Peyer's patch (tissue), 4 donors: ENCODE measurements at regions not wholly inside any gene's neighbourhood (a gene's known extent, or its start where the extent isn't known, plus 50 kb on each side); places are given as distances from the start of the nearest gene placed in this dataset.
A peak's percentile ranks its signal among the peaks of the same experiment; 100 is the strongest.

ENCODE experiments used
- DNase-seq, 3 donors: peaks; one replicate each; pipeline ENCODE4 v3.0.0-alpha.2; 2017 to 2019
- H3K27ac ChIP-seq, 4 donors: fragments of 200-600 bp; sonication (generic); one replicate each; pipeline ENCODE4 v1.5.1; 2016 to 2019
- H3K27me3 ChIP-seq, 2 donors: fragments of 200-600 bp; sonication (generic); one replicate each; pipeline ENCODE4 v1.5.1; 2019
- H3K36me3 ChIP-seq, 3 donors: fragments of 200-600 bp; sonication (generic); one replicate each; pipeline ENCODE4 v1.5.1; 2016 to 2019
- H3K4me1 ChIP-seq, 4 donors: fragments of 200-600 bp; sonication (generic); one replicate each; pipeline ENCODE4 v1.5.1; 2016 to 2019
- H3K4me3 ChIP-seq, 4 donors: fragments of 200-600 bp; sonication (generic); 1 replicate in 3 of 4; 2 replicates in 1 of 4; pipeline ENCODE4 v1.5.1; 2016 to 2019; ENCODE audit warnings: mild to moderate bottlenecking in 1 of 4
- H3K9me3 ChIP-seq, 4 donors: fragments of 200-600 bp; sonication (generic); one replicate each; pipeline ENCODE4 v1.5.1; 2016 to 2019; ENCODE audit warnings: mild to moderate bottlenecking in 1 of 4
- POLR2A ChIP-seq, 2 donors: fragments of 450-650 bp; IDR thresholded peaks; one replicate each; pipeline ENCODE4 v1.5.1; 2017; ENCODE audit warnings: antibody characterized with exemption in 2 of 2, mild to moderate bottlenecking in 2 of 2, moderate library complexity in 2 of 2
- TF ChIP-seq, protein P1 (sequence below), 6 experiments: fragments of 450-650 bp in 4 of 6; fragments of 200-600 bp in 2 of 6; sonication (generic) in 1 of 6; IDR thresholded peaks; one replicate each; pipeline ENCODE4 v1.5.1; 2017 to 2019; ENCODE audit warnings: antibody characterized with exemption in 6 of 6, mild to moderate bottlenecking in 3 of 6, moderate library complexity in 1 of 6

DNA sequence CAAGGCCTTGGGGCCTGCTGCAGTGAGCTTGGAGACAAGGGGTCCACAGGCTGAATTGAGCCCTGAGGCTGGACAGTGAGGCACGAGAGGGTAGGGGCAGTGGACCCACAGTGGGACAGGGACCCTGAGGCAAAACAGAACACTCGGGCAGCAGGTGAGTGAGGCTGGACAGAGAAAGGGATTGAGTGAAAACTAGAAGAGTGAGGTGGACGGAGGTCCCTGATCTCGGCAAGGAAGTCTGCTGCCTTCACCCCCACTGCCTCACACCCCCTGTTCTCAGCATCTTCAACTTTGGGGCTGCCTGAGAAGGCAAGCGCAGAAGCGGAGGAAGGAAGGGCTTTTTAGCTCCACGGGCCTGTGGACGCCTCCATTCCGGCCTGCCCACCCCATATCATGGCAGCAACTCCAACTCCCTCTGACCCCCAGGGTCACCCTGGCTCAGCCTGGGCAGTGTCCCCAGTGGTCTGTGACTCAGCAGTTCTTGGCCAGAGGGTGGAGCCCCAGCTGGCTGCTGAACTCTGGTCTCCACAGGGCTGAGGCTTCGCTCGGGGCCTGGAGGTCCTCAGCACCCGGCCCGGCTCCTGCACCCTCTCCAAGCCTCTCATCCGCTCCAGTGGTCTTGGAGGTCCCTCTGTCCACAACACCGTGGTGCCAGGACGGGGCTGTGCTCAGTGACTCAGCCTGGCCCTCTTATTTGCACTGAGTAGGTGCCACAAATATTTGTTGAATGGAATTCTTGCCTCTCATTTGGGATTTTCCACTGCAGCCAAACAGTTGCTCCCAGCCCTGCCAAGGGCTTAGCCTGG is 60.0 kb upstream of the EPS8L3 start:
- Histone ChIP-seq H3K27ac (peak overlapping the region; percentile 30 to 49 (median 36)), H3K4me3 (no peak overlapping the region), H3K27me3 (no peaks in the 10 kb centered on the region), H3K36me3 (no peaks in the 10 kb centered on the region), H3K4me1 (peaks cover 0 to 9% (median 3%) of the 10 kb centered on the region in 4 donors), H3K9me3 (no peaks in the 10 kb centered on the region)
- no peak for TF ChIP-seq POLR2A (IDR thresholded peaks at IDR 0.05)
- TF ChIP-seq, protein P1, sequence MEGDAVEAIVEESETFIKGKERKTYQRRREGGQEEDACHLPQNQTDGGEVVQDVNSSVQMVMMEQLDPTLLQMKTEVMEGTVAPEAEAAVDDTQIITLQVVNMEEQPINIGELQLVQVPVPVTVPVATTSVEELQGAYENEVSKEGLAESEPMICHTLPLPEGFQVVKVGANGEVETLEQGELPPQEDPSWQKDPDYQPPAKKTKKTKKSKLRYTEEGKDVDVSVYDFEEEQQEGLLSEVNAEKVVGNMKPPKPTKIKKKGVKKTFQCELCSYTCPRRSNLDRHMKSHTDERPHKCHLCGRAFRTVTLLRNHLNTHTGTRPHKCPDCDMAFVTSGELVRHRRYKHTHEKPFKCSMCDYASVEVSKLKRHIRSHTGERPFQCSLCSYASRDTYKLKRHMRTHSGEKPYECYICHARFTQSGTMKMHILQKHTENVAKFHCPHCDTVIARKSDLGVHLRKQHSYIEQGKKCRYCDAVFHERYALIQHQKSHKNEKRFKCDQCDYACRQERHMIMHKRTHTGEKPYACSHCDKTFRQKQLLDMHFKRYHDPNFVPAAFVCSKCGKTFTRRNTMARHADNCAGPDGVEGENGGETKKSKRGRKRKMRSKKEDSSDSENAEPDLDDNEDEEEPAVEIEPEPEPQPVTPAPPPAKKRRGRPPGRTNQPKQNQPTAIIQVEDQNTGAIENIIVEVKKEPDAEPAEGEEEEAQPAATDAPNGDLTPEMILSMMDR (IDR thresholded peaks at IDR 0.05) = no peak
- no peak for DNase-seq

DNA sequence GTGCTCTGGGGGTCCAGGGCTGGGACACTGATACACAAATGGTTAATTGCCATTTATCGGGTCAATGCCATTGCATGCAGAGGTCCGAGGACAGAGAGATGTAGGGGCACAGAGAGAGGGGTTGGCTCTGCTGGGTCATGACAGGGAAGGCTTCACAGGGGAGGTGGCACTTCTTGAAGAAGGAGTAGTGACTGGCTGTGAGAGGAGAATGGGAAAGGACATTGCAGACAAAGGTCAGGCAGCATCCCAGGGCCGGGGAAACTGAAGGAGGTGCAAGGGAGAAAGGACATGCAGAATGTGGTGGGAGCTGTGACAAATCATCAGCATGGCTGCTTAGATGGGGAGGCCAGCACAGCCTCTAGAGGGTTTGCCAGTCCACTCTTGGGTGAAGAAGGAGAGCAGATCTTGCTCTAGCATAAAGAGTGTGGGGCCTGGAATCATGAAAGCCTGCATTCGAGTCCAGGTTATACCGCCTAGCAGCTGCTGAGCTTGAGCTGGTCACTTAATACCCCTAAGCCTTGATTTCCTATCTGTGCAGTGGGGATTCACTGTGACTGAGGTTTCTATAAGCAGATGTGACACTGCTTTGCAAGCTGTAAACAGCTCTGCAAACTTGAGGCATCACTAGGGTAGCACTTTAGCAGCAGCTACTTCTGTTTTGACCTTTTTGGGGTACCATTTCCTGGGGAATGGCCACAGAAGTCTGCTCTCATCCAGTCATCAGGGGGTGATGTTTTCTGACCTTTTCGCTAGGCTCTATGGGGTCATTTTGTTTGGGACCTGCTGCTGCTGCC is 59.2 kb upstream of the EPS8L3 start:
- no peak for TF ChIP-seq POLR2A (IDR thresholded peaks at IDR 0.05)
- TF ChIP-seq, protein P1 (IDR thresholded peaks at IDR 0.05) = no peak
- Histone ChIP-seq H3K9me3 (no peaks in the 10 kb centered on the region), H3K27ac (peak overlapping the region; percentile 30 to 49 (median 38)), H3K4me3 (no peak overlapping the region), H3K4me1 (peaks cover 0 to 17% (median 3%) of the 10 kb centered on the region in 4 donors), H3K27me3 (no peaks in the 10 kb centered on the region), H3K36me3 (no peaks in the 10 kb centered on the region)
- DNase-seq = no peak

DNA sequence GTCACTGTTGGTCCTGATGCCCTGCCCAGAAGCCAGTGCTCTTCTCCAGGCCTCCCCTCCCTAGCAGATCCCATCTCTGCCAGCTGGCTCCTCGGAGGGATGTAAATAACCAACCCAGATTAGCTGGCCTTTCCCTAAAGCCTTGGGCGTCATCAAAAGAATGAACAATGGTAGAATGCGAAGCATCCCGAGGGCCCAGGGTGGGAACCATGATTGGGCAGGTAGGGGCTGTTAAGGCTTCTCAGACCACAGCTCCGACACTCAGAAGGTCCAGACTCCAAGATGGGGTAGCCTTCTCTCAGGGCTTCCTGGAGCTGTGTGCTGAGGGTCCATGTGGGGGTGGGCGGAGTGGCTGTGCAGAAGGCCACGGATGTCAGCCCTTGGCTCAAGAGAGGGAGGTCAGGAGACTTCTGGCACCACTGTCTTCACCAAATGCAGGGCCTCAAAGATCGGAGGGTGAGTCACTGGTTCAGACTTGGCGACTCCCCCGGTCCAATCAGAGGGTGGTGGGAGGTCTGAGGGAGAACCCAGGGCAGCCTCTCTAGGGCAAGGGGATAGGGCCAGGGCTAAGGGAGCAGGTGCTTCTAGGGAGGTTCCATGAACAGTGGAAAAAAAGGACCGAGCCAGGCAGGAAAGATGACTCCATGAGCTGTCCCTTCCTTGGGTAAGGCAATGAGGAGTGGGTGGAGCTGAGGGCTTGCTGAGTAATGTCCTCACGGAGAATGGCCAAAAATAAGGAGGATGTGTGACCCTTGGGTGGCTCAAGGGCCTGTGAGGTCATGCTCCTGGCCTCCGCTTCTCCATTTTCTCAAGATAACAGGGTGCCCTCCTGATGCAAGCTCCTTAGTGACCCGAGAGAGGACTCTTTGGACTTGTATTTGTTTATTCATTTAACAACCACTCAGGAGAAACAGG is 58.4 kb upstream of the EPS8L3 start:
- H3K36me3 ChIP-seq = no peaks in the 10 kb centered on the region
- no peak for DNase-seq

DNA sequence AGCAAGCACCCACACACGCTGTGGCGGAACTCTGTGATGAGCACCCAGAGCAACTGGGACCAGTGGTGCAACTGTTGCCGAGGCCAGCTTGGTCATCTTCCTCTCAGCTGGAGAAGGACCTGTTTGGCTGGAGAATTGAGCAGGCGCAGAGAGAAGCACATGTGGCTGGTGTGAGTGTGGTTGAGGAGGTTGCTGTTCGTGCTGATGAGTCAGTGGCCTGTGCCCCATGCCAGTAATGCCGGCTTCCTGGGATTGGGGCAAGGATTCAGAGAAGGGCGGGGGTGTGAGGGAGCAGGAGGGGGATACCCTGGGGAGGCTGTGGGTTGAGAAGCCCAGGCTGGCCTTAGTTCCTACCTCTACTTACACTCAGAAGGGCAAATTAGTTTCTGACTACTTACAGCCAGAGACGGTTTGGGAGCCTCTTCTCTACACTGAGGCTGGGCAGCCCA is 57.5 kb upstream of the EPS8L3 start:
- TF ChIP-seq, protein P1 (IDR thresholded peaks at IDR 0.05) = no peak
- no peak for TF ChIP-seq POLR2A (IDR thresholded peaks at IDR 0.05)
- no peak for DNase-seq
- H3K27me3 ChIP-seq = no peaks in the 10 kb centered on the region
- H3K9me3 ChIP-seq = no peaks in the 10 kb centered on the region
- H3K27ac ChIP-seq = peak overlapping the region in 3 of 4 donors; percentile 20 to 43 (median 22)
- no peaks in the 10 kb centered on the region for H3K36me3 ChIP-seq
- no peak overlapping the region for H3K4me3 ChIP-seq
- peaks cover 0 to 19% (median 3%) of the 10 kb centered on the region in 4 donors for H3K4me1 ChIP-seq

More for the DNA sequence above, 58.4 kb upstream of the EPS8L3 start:
- Histone ChIP-seq H3K4me1 (peaks cover 0 to 19% (median 3%) of the 10 kb centered on the region in 4 donors), H3K9me3 (no peaks in the 10 kb centered on the region), H3K4me3 (no peak overlapping the region), H3K27me3 (no peaks in the 10 kb centered on the region), H3K27ac (peak overlapping the region in 3 of 4 donors; percentile 22 to 43 (median 40))
- no peak for TF ChIP-seq POLR2A (IDR thresholded peaks at IDR 0.05)
- TF ChIP-seq, protein P1 (IDR thresholded peaks at IDR 0.05) = no peak

DNA sequence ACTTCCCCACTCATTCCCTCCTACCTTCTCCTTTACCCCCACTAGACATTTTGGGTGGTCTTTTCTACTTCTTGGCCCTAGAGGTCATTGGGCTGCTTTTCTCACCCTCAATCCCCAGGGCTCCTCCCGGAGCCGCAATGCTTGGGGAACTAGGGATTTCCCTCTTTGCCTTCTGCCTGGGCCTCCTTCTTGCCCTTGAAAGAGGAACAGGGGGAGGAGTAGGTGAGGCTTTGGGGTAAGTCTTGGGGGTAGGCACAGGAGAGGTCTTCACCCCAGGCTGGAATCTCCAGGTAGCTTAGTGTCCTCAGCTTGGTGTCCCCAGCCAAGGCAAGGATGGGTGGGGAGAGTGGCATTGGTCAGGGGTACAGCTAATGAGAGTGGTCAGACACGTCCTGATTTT is 56.2 kb upstream of the EPS8L3 start:
- Histone ChIP-seq H3K27me3 (no peaks in the 10 kb centered on the region), H3K4me1 (peaks cover 0 to 19% (median 3%) of the 10 kb centered on the region in 4 donors), H3K36me3 (no peaks in the 10 kb centered on the region), H3K27ac (no peak overlapping the region), H3K4me3 (no peak overlapping the region), H3K9me3 (peaks cover 0 to 5% (median 0%) of the 10 kb centered on the region in 4 donors)
- TF ChIP-seq, protein P1 (IDR thresholded peaks at IDR 0.05) = no peak
- TF ChIP-seq POLR2A (IDR thresholded peaks at IDR 0.05) = no peak
- no peak for DNase-seq
